IPS DF 4.7 (cell line): ENCODE measurements at regions not wholly inside any gene's neighbourhood (a gene's known extent, or its start where the extent isn't known, plus 50 kb on each side); places are given as distances from the start of the nearest gene placed in this dataset.
"Not testable (repeated sequence)": the region's sequence is repeated elsewhere in the genome, so short reads cannot be mapped to it uniquely, and the experiment has no call there.

ENCODE experiments used
- DNase-seq: peaks from one replicate; pipeline ENCODE4 v3.0.0-alpha.2; 2013; ENCODE audit warnings: low spot score; ENCODE audit errors: extremely low read depth

DNA sequence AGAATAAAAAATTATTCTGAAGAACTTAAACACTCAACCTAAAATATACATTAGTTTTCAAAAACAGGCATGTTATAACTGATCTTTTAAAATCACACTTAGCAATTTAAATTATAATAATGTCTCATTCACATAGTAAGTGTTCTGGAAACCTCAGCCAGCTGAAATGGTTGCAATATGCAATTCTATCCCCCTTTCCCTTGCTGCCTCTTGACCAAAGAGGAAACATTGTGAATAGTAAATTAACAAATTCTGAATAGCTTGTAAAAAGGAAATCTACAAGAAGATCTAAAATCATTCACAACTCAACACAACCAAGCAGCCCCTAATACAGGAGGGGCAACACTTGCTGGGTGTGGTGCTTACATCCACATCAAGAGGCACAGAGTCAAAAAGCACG is 431.9 kb downstream of the BCAT1 start:
- DNase-seq, result no peak

DNA sequence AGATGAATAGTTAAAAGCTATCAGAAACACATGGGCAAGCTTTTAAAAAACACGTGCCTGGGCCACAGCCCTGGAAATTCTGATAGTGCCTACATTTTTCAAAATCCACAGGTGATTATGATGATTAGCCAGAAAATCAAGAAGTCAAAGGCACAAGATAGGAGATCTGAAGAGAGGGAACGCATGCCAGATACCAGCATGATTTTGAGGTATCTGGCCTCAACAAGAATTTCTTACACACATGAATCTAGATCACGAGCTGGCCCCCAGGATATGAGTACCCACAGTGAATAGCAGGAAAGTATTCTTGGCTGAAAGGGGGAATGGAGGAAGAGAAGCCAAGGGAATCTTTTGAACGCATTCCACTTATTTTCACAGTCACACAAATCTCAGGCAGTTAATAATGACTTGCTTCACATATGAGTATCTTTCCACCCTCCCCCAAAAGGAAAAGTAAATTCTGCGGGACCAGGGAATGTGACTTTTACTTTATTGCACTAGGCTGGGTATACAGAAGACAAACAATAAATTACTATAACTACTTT is 438.2 kb downstream of the BCAT1 start:
- DNase-seq, result no peak

- DNase-seq, result no peak
Measured at GRCh38 chr12:24507827-24508226, 441.1 kb downstream of the BCAT1 start.

GRCh38 chr12:24505366-24506015 is 443.4 kb downstream of the BCAT1 start:
- no peak for DNase-seq

GRCh38 chr12:24503477-24503876 is 445.4 kb downstream of the BCAT1 start:
- DNase-seq, result not testable (repeated sequence)

DNA sequence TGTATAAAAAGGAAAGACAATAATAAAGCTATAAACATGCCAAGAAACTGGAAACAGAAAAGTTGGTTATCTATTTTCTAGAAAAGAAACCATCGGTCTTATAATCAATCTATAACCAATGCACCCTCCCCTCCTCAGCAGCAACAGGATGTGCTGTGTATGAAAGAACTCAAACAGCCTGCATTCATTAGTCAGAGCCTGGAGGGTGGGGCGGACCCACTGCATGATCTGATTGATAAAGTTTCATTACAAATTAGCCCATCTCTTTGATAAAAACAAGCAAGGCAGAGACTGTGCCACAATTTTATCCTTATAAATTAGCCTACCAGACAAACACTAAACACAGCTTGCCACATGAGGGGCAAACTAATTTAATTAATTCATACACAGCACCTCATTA is 448.1 kb downstream of the BCAT1 start:
- no peak for DNase-seq

DNA sequence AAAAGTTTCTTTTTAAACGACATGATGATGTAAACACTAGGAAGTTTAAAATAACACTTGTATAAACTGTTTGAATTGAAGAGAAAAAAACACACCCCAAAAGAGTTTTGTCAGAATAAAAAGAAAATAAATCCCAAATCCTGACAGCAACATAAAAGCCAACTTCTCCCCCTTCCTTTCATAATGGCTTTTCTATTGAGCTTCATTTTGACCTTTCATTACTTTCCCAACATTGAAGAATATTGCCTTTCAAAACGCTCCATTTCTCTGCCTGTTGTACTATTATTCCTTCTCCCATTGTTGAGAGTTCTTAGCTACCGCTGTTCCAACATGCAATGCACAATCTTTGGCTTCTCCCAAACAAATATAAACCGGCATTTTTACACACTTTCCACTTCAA is 448.5 kb downstream of the BCAT1 start:
- no peak for DNase-seq

- no peak for DNase-seq
Measured at GRCh38 chr12:24499151-24500146, 449.5 kb downstream of the BCAT1 start.

GRCh38 chr12:24496755-24497154 is 452.1 kb downstream of the BCAT1 start:
- no peak for DNase-seq

GRCh38 chr12:24494401-24494800 is 454.5 kb downstream of the BCAT1 start:
- no peak for DNase-seq

DNA sequence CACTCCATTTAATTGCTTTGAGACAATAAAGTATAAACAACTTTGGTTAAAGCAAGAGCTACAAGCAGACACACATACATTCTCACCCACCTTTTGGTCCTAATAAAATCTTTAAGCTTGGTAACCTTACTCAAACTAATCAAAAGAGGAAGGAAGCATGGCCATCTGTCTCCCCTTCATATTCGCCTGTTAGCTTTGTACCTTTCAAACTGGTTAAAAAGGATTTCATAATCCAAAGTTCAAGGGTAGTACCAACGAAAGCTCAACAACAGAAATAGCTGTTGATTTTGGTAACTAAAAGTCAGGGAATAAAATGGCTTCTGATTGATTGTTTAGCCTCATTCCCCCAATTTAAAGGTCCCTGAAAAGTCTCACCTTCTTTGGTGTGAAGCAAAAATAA is 456.9 kb downstream of the BCAT1 start:
- no peak for DNase-seq

GRCh38 chr12:24489939-24490338 is 459.0 kb downstream of the BCAT1 start:
- DNase-seq, result no peak

DNA sequence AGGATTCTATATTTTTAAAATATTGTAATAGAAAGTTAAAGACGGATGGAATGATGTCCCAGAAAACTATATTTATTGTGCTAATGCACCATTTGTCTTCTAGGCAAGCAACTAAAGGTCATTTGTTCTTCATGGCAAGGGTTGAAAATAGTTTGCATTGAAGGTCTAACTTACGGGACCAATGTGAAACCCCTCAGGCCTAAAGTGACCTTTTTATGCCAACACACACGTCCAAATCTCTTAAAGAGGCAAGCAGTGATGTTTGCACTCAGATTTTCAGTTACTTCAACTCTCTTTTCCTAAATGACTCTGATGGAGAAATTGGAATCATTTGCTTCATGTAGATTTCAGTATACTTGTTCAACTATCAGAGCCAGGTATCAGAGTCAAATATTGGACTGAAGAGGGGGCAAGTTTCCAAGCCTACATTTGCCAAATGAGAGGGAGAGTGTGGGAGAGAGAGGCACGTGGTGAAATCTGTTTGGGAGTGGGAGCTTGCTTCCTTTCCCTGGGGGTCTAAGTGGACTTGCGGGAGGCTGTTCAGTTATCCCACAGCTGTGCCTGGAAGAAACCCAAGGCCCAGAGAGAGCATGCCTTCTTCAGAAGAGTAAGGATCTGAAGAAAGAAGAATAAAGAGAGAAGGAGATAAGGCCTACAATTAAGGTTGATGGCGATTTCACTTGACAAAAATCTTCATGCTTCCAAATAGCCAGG is 459.8 kb downstream of the BCAT1 start:
- DNase-seq, result no peak

DNA sequence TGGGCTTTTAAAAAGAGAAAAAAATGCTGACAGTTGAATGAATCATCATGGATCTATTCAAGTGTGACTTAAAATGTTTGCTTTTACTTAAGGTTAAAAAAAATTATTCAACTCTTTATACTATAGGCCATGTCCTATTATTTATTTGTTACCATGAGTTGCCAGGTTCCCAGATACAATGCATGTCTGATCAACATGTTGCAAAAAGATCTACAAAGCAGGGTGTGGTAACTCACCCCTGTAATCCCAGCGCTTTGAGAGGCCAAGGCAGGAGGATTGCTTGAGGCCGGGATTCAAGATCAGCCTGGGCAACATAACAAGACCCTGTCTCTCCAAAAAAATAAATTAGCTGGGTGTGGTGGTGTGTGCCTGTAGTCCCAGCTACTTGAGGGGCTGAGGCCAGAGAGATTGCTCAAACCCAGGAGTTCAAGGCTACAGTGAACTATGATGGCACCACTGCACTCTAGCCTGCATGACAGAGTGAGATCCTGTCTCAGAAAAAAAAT is 460.8 kb downstream of the BCAT1 start:
- DNase-seq, result no peak

DNA sequence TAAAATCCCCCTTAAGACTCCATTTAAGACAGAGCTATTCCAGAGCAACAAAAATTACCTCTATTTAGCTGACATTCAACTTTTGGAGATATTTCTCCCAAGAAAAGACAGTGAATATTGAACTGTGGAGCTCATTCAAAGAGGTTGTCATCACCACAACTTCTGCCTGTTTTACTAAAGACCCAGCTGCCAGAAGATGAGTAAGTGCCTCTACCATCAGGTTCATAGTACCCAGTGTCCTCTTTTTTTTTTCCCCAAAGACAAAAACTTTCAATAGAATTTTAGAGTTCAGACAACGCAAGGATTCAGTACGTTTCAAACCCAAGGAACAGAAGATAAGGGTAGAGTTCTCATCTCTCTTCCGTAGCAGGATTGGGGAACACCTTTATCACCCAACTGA is 461.3 kb downstream of the BCAT1 start:
- DNase-seq, result no peak

DNA sequence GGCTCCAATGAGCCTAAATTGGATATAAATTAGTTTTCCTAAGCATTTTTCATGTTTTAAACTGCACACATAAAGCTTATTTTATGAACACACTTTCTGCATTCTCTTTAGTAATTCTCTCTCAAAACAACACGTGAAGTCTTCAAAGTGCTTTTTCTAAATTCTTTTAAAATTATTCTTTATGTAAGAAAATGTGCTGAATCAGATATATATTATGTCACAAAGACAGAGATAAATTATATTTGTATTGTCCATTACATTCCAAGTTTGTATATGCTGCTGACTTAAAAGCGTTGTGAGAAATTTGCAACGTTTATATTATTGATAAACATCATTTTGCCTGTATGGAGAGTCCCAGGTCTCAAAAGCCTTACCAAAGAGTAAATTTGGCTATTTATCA is 465.2 kb downstream of the BCAT1 start:
- no peak for DNase-seq

DNA sequence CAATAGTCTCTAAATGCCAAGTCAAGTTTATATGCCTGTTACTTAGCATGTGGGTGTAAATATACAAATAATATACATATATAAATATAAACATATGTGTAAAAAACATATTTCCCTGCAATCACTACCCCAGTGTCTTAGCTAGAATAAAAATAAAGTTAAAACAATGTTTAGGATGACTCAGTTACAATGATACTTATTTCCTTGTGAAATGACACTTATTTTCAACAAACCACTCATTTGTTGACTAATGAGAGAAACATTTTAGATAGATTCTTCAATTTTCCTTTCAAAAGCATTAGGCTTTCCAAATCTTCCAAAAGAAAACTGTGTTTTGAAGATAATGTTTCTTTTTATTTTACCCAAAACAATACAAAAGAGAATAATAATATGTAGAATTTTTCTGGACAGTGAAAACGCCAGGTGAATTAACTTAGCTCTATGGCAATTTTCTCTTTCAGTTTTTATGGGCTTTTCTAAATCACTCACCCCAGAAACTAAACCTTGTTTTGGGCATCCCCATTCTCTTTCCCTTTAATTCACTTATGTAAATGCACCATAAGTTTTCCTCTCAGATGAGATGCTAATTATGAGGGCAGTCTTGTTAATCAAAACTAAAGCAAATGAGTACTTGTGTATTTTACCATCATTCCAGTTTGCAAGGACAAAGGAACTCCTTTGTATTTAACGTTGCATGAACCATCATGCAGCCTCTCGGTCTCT is 465.9 kb downstream of the BCAT1 start:
- no peak for DNase-seq

- no peak for DNase-seq
Measured at GRCh38 chr12:24482044-24482443, 466.9 kb downstream of the BCAT1 start.

GRCh38 chr12:24480766-24481449 is 468.0 kb downstream of the BCAT1 start:
- DNase-seq, result no peak

- DNase-seq, result no peak
Measured at GRCh38 chr12:24479131-24479530, 469.8 kb downstream of the BCAT1 start.
